Duodenal mucosa (tissue), 2 donors: ENCODE measurements at regions not wholly inside any gene's neighbourhood (a gene's known extent, or its start where the extent isn't known, plus 50 kb on each side); places are given as distances from the start of the nearest gene placed in this dataset.

ENCODE experiments used
- H3K27ac ChIP-seq: one replicate; pipeline ENCODE4 v1.7.0; 2013; ENCODE audit warnings: low read depth, low read length
- H3K27me3 ChIP-seq, 2 donors: one replicate each; pipeline ENCODE4 v1.7.0; 2013; ENCODE audit warnings: low read length in 2 of 2, control low read depth in 1 of 2; ENCODE audit not compliant: insufficient read depth in 2 of 2, control insufficient read depth in 1 of 2
- H3K36me3 ChIP-seq, 2 donors: one replicate each; pipeline ENCODE4 v1.7.0; 2013; ENCODE audit warnings: low read length in 2 of 2, control low read depth in 1 of 2; ENCODE audit not compliant: insufficient read depth in 2 of 2, control insufficient read depth in 1 of 2
- H3K4me1 ChIP-seq, 2 donors: one replicate each; pipeline ENCODE4 v1.7.0; 2013; ENCODE audit warnings: low read length in 2 of 2, control low read depth in 1 of 2; ENCODE audit not compliant: insufficient read depth in 2 of 2, control insufficient read depth in 1 of 2
- H3K4me3 ChIP-seq, 2 donors: one replicate each; pipeline ENCODE4 v1.7.0; 2013; ENCODE audit warnings: low read length in 2 of 2, low read depth in 1 of 2
- H3K9ac ChIP-seq, 2 donors: one replicate each; pipeline ENCODE4 v1.7.0; 2013; ENCODE audit warnings: low read length in 2 of 2, low read depth in 1 of 2
- H3K9me3 ChIP-seq, 2 donors: one replicate each; pipeline ENCODE4 v1.7.0; 2013; ENCODE audit warnings: low read length in 2 of 2, control low read depth in 1 of 2; ENCODE audit not compliant: control insufficient read depth in 1 of 2

DNA sequence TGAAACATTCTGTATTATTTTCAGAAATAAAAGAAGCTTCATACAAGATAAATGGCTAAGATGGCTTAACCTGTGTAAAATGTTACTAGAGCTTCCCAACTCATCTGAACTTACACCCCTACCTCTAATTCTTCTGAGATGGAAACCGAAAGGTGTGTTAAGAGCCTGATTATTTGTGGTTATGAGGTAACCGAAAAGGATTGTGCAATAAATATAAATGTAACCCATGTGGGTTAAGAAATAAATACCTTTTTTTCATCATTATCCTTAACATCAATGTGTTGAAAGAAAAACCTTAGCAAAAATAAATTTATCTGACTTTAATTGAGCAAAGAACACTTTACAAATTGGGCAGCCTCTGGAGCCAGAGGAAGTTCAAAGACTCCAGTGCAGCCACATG is 961.8 kb upstream of the SPRY2 start:
- Histone ChIP-seq H3K9me3 (no peaks in the 10 kb centered on the region), H3K4me3 (no peak overlapping the region), H3K27ac (no peak overlapping the region), H3K36me3 (no peaks in the 10 kb centered on the region), H3K9ac (no peak overlapping the region), H3K27me3 (no peaks in the 10 kb centered on the region), H3K4me1 (no peaks in the 10 kb centered on the region)

DNA sequence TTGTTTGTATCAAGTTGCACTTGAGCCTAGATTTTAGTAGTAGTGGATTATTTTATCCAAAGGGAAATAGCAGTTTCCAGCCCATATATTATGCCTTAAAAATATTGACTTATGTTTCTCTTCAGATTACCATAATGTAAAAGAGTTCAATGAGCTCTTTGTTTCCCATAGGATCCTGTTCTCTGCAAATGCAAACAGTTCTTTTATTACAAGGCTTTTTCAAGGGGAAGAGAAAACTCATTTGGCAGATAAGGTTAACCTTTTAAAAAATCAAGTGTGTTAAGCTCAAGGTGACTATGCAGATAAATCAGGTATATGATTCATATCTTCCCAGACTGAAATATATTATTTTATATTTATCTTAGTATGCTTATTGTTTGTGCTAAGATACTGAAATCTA is 961.2 kb upstream of the SPRY2 start:
- H3K36me3 ChIP-seq = no peaks in the 10 kb centered on the region
- H3K9ac ChIP-seq = no peak overlapping the region
- H3K27ac ChIP-seq = no peak overlapping the region
- no peaks in the 10 kb centered on the region for H3K27me3 ChIP-seq
- H3K4me3 ChIP-seq = no peak overlapping the region
- H3K9me3 ChIP-seq = no peaks in the 10 kb centered on the region
- H3K4me1 ChIP-seq = no peaks in the 10 kb centered on the region

DNA sequence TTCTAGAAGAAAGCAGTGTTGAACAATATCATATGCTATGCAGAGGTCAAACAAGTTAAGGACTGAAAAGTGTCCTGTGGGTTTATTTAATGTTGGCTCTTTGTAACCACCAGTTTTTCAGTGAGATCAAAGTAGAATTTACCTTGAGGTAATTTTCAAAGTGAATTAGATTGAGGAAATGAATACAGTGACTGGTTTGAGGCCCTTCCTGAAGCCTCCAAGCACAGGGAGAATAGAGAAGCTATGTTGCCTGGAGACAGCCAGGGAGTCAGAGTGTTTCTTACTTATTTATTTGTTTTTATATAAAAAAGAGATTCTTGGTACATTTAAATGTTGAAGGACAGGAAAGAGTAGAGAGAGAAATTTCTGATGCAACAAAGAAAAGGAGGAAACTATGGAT is 954.3 kb upstream of the SPRY2 start:
- Histone ChIP-seq H3K27me3 (no peaks in the 10 kb centered on the region), H3K4me1 (no peaks in the 10 kb centered on the region), H3K27ac (no peak overlapping the region), H3K9me3 (no peaks in the 10 kb centered on the region), H3K36me3 (no peaks in the 10 kb centered on the region), H3K4me3 (no peak overlapping the region), H3K9ac (no peak overlapping the region)

DNA sequence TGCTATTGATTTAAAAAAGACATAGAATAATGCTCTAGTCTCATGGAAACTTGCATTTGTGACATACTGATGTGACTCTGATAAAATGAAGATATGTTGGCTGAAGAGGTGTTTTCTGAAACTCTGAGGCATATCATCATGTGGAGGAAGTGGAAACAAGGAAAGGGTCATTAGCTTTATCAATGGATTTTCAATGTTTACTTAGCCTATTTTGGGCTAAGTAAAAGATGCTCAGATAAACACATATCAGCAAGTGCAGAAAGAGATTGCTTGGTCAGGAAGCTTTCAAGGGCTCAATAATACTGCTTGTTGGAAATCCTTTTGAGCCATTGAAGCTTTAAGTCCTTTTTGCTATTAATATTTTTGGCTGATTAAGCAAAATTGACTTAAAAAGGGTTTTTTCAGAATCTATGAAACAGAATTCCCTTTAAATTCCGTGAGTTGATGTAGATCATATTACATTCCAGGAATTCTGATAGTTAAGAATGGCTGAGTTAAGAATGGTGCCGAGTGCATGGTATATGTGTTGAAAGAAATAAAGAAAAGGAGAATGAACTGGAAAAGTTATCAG is 952.8 kb upstream of the SPRY2 start:
- Histone ChIP-seq H3K4me1 (no peaks in the 10 kb centered on the region), H3K36me3 (no peaks in the 10 kb centered on the region), H3K9ac (no peak overlapping the region), H3K4me3 (no peak overlapping the region), H3K27me3 (no peaks in the 10 kb centered on the region), H3K27ac (no peak overlapping the region), H3K9me3 (no peaks in the 10 kb centered on the region)

DNA sequence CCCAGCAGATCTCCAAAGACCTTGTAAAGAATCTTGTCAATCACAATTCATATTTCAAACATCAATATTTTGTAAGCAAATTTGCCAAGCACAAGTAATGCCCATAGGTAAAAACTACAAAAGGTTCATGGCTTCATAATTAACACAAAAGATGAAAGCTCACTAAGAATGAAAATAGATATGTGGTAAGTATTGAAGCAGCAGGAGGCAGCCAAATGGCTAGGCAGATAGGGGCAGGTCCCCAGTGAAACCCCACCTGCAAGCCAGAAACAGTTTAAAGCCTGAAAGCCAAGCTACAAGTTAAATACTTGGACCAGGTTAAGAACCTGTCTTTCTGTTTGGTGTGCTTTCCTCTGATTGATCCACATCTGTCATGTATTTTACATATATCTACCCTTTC is 942.6 kb upstream of the SPRY2 start:
- H3K9ac ChIP-seq = no peak overlapping the region
- H3K4me1 ChIP-seq = no peaks in the 10 kb centered on the region
- H3K4me3 ChIP-seq = no peak overlapping the region
- H3K27ac ChIP-seq = no peak overlapping the region
- no peaks in the 10 kb centered on the region for H3K27me3 ChIP-seq
- no peaks in the 10 kb centered on the region for H3K36me3 ChIP-seq
- no peaks in the 10 kb centered on the region for H3K9me3 ChIP-seq

DNA sequence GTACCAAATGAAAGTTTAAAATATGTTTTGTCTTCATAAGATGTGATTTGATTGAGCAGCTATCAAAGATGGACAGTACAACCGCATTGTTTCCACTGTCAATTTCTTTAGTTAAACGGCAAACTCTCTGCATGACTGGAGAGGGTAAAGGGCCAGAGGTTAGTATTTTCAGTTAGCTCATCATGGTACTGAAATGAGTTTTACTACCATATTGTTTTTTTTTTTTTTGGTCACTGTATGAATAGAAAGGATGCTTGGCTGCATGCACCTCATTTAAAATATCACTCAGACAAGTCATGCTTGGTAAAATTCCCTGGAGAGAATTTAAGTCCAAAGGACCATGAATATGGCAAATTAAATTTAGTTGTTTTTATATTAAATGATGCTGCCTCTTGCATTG is 942.1 kb upstream of the SPRY2 start:
- H3K36me3 ChIP-seq = no peaks in the 10 kb centered on the region
- no peak overlapping the region for H3K9ac ChIP-seq
- H3K27me3 ChIP-seq = no peaks in the 10 kb centered on the region
- H3K27ac ChIP-seq = no peak overlapping the region
- H3K4me1 ChIP-seq = no peaks in the 10 kb centered on the region
- no peaks in the 10 kb centered on the region for H3K9me3 ChIP-seq
- no peak overlapping the region for H3K4me3 ChIP-seq

DNA sequence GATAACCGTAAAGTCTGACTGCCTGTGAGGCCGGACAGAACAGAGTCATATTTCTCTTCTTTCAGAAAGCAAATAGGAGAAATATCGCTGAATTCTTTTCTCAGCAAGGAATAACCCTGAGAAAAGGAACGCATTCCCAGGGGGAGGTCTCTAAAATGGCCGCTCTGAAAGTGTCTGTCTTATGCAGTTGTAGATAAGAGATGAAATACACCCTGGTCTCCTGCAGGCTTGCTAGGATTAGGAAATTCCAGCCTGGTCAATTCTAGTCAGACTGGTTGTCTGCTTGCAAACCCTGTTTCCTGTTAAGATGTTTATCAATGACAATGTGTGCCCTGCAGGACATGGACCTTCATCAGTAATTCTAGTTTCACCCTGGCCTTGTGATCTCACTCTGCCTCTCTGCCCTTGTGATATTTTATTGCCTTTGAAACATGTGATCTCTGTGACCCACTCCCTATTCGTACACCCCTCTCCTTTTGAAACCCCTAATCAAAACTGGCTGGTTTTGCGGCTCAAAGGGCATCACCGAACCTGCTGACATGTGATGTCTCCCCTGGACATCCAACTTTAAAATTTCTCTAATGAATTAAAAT is 934.8 kb upstream of the SPRY2 start:
- H3K4me1 ChIP-seq = no peaks in the 10 kb centered on the region
- no peaks in the 10 kb centered on the region for H3K27me3 ChIP-seq
- peaks cover 6 to 7% of the 10 kb centered on the region in 2 donors for H3K9me3 ChIP-seq
- no peak overlapping the region for H3K4me3 ChIP-seq
- no peaks in the 10 kb centered on the region for H3K36me3 ChIP-seq
- H3K9ac ChIP-seq = no peak overlapping the region
- no peak overlapping the region for H3K27ac ChIP-seq

- Histone ChIP-seq H3K4me1 (no peaks in the 10 kb centered on the region), H3K4me3 (no peak overlapping the region), H3K27me3 (no peaks in the 10 kb centered on the region), H3K9ac (no peak overlapping the region), H3K9me3 (no peaks in the 10 kb centered on the region), H3K27ac (no peak overlapping the region), H3K36me3 (no peaks in the 10 kb centered on the region)
Measured at GRCh38 chr13:81247711-81248110, 906.8 kb upstream of the SPRY2 start.

DNA sequence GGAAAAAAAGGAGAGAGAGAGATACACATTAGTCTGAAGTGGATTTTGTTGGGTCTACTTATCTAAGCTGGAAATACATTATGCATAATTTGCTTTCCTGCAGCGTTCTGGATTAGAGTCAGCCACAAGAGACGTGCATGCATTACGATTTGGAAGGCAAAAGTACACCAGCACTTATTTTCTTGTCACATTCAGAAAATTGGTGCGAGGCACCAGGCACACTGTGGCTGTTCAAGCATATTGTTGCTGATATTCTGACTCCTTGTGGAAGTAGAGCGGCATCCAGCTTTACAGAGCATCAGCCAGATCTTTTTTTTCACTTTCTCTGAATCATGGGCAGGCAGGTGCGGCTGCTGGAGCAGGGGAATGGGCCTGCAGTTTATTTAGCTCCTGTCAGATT is 905.6 kb upstream of the SPRY2 start:
- Histone ChIP-seq H3K4me3 (no peak overlapping the region), H3K27ac (no peak overlapping the region), H3K9me3 (no peaks in the 10 kb centered on the region), H3K27me3 (no peaks in the 10 kb centered on the region), H3K36me3 (no peaks in the 10 kb centered on the region), H3K9ac (no peak overlapping the region), H3K4me1 (no peaks in the 10 kb centered on the region)

DNA sequence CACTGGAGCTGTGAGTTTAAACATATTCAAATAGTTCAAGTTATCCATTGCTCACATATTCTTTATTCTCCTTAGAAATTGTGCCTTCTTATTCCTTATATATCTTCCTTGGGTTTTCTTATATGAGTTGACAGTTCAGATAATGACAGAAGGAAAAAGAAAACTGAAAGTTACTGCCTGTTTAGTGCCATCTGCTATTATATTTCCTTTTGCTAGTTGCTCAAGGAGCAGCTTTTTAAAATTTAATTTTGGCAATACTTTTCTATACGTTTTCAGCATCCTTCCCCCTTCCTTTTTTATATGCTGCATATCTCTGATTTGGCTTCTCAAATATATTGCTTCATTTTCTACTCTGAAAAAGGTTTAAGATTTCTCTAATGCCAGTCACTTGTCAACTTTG is 903.1 kb upstream of the SPRY2 start:
- no peaks in the 10 kb centered on the region for H3K9me3 ChIP-seq
- H3K27ac ChIP-seq = no peak overlapping the region
- no peaks in the 10 kb centered on the region for H3K4me1 ChIP-seq
- H3K9ac ChIP-seq = no peak overlapping the region
- H3K27me3 ChIP-seq = no peaks in the 10 kb centered on the region
- H3K36me3 ChIP-seq = no peaks in the 10 kb centered on the region
- H3K4me3 ChIP-seq = no peak overlapping the region

DNA sequence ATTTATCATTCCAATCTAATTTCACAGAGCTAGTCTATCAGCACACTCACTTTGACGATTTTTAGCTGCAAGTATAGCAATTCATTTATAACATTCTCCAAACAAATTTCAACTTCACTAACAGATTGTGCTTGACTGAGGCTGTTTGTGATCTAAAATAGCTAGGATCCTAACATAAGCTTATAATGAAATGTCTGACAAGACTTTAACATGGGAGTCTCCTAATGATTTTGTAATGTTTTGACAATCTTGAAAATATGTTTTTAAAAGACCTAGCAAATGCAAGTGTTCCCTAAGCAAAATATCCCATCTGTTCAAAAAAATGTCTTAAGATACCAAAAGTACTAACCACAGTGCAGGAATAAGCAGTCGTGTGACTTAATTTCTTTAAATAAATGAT is 889.5 kb upstream of the SPRY2 start:
- no peak overlapping the region for H3K9ac ChIP-seq

More for the DNA sequence above, 889.5 kb upstream of the SPRY2 start:
- Histone ChIP-seq H3K9me3 (no peaks in the 10 kb centered on the region), H3K27me3 (no peaks in the 10 kb centered on the region), H3K4me3 (no peak overlapping the region), H3K36me3 (no peaks in the 10 kb centered on the region), H3K27ac (no peak overlapping the region), H3K4me1 (no peaks in the 10 kb centered on the region)
